Sigmoid colon (tissue), 6 donors: ENCODE measurements at regions not wholly inside any gene's neighbourhood (a gene's known extent, or its start where the extent isn't known, plus 50 kb on each side); places are given as distances from the start of the nearest gene placed in this dataset.

Source experiments
- DNase-seq: peaks from one replicate; pipeline ENCODE4 v3.0.0-alpha.2; 2019
- H3K27ac ChIP-seq, 4 donors: fragments of 200-600 bp; sonication (generic); one replicate each; pipeline ENCODE4 v1.5.1; 2016 to 2019; ENCODE audit warnings: mild to moderate bottlenecking in 1 of 4
- H3K27me3 ChIP-seq, 3 donors: fragments of 200-600 bp; sonication (generic); one replicate each; pipeline ENCODE4 v1.5.1; 2019; ENCODE audit warnings: mild to moderate bottlenecking in 1 of 3
- H3K36me3 ChIP-seq, 4 donors: fragments of 200-600 bp; sonication (generic); one replicate each; pipeline ENCODE4 v1.5.1; 2016 to 2019
- H3K4me1 ChIP-seq, 4 donors: fragments of 200-600 bp; sonication (generic); one replicate each; pipeline ENCODE4 v1.5.1; 2017 to 2019
- H3K4me3 ChIP-seq, 4 donors: fragments of 200-600 bp; sonication (generic); one replicate each; pipeline ENCODE4 v1.5.1; 2017 to 2019; ENCODE audit warnings: mild to moderate bottlenecking in 2 of 4, moderate library complexity in 1 of 4
- H3K9me3 ChIP-seq, 4 donors: fragments of 200-600 bp in 3 of 4; sonication (generic) in 3 of 4; one replicate each; pipeline versions ENCODE4 v1.5.1 to v1.6.1; 2013 to 2019
- EP300 ChIP-seq, 4 donors: sonication (generic); formaldehyde crosslinking; IDR thresholded peaks; one replicate each; pipeline ENCODE4 v1.6.1; 2017; ENCODE audit warnings: antibody characterized with exemption in 4 of 4
- POLR2A ChIP-seq, 2 donors: fragments of 450-650 bp; IDR thresholded peaks; one replicate each; pipeline ENCODE4 v1.6.1; 2016; ENCODE audit warnings: antibody characterized with exemption in 2 of 2, mild to moderate bottlenecking in 2 of 2, moderate library complexity in 2 of 2
- POLR2AphosphoS5 ChIP-seq, 4 donors: sonication (generic); formaldehyde crosslinking; IDR thresholded peaks; one replicate each; pipeline ENCODE4 v1.6.1; 2017; ENCODE audit warnings: antibody characterized with exemption in 4 of 4
- WGBS, 2 donors: extraction: QIAGEN DNeasy Blood & Tissue Kit; methylation state at CpG; one replicate each; pipeline ENCODE4 v1.1.7; 2013; 5-methylcytosine and 5-hydroxymethylcytosine counted together
- intact Hi-C: fragments of 100-400 bp; cut with DNase I; formaldehyde crosslinking; loops from one replicate; pipeline ENCODE4 v1.15.1; 2023
- TF ChIP-seq, protein P1 (sequence below), 4 experiments: fragments of 450-650 bp in 3 of 4; fragments of 200-600 bp in 1 of 4; IDR thresholded peaks; one replicate each; pipeline ENCODE4 v1.5.1; 2016 to 2019; ENCODE audit warnings: antibody characterized with exemption in 4 of 4, mild to moderate bottlenecking in 3 of 4, moderate library complexity in 2 of 4
- donor health status: healthy with polysubstance abuse.
- donor health status: healthy.

DNA sequence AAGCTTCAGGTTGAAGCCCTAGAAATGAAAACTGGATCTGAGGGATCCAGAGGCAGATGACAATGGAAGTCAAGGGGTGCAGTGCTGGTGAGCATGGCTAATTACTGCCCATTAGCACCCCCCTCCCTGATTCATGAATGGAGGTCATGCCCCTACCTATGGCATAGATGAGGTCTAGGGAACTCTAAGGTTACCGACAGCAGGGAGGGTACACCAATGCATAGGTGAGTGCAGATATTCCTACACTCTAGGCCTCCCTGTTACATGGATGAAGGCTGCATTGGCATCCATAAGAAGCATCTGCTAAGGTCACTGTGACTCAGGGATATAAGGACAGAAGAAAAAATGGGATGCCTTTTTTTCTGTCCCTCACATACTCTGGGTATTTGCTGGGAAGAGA is 147.3 kb downstream of the CCDC59 start:
- peaks cover 0 to 9% (median 2%) of the 10 kb centered on the region in 4 donors for H3K9me3 ChIP-seq
- 90 to 97% methylated on average over 1 of the region's 1 CpG for WGBS, 2 donors
- H3K36me3 ChIP-seq = no peaks in the 10 kb centered on the region
- H3K27ac ChIP-seq = no peak overlapping the region
- no peaks in the 10 kb centered on the region for H3K4me1 ChIP-seq
- TF ChIP-seq POLR2A (IDR thresholded peaks at IDR 0.05) (no peak), POLR2AphosphoS5 (IDR thresholded peaks at IDR 0.05) (no peak), EP300 (IDR thresholded peaks at IDR 0.05) (no peak)
- TF ChIP-seq, protein P1, sequence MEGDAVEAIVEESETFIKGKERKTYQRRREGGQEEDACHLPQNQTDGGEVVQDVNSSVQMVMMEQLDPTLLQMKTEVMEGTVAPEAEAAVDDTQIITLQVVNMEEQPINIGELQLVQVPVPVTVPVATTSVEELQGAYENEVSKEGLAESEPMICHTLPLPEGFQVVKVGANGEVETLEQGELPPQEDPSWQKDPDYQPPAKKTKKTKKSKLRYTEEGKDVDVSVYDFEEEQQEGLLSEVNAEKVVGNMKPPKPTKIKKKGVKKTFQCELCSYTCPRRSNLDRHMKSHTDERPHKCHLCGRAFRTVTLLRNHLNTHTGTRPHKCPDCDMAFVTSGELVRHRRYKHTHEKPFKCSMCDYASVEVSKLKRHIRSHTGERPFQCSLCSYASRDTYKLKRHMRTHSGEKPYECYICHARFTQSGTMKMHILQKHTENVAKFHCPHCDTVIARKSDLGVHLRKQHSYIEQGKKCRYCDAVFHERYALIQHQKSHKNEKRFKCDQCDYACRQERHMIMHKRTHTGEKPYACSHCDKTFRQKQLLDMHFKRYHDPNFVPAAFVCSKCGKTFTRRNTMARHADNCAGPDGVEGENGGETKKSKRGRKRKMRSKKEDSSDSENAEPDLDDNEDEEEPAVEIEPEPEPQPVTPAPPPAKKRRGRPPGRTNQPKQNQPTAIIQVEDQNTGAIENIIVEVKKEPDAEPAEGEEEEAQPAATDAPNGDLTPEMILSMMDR (IDR thresholded peaks at IDR 0.05) = no peak
- no peaks in the 10 kb centered on the region for H3K27me3 ChIP-seq
- intact Hi-C loops = no loop called here
- no peak for DNase-seq
- no peak overlapping the region for H3K4me3 ChIP-seq

DNA sequence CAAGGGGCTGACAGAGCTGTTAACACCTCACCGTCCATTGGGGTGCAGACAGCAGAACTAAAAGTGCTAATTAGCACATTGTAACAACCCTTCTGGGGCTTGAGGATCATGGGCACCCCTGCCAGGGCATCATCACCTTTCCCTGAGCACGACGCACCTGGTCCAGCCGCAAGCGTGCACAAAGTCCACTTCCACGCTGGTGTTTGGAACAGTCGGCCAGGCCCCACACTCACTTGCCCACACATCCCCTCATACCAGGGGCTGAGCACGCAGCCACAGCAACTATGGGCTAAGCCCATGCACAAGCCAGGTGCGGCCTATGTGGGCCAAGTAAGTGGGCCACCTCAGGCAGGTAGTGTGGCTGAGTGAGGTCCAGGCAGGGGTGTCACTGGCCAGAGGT is 148.7 kb downstream of the CCDC59 start:
- intact Hi-C loops = no loop called here
- WGBS, 2 donors = 93 to 95% methylated on average over 9 of the region's 9 CpGs
- DNase-seq = no peak
- Histone ChIP-seq H3K36me3 (no peaks in the 10 kb centered on the region), H3K9me3 (peaks cover 0 to 11% (median 2%) of the 10 kb centered on the region in 4 donors), H3K27me3 (no peaks in the 10 kb centered on the region), H3K4me1 (no peaks in the 10 kb centered on the region), H3K4me3 (no peak overlapping the region), H3K27ac (no peak overlapping the region)
- TF ChIP-seq, protein P1 (IDR thresholded peaks at IDR 0.05) = no peak
- TF ChIP-seq POLR2A (IDR thresholded peaks at IDR 0.05) (no peak), EP300 (IDR thresholded peaks at IDR 0.05) (no peak), POLR2AphosphoS5 (IDR thresholded peaks at IDR 0.05) (no peak)

DNA sequence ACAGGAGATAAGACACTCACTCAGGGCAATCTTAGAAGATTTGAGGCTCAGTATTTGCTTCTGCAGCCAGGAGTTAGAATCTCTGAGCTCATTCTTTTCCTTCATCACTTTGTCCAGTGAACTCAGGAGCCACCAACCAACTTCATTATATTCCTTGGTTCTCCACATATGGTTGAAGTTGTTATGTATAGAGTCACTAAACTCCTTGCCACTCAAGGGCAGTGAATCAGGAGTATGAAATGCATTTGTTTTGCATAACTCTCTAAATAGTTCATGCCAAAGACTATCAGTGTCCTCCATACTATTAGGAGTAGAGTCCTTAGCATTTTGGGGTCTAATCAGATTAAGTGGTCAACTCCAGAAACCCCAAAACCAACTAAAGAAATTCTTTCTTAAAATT is 150.6 kb downstream of the CCDC59 start:
- no peak overlapping the region for H3K4me3 ChIP-seq
- no peaks in the 10 kb centered on the region for H3K36me3 ChIP-seq
- DNase-seq = no peak
- intact Hi-C loops = no loop called here
- H3K9me3 ChIP-seq = peaks cover 0 to 16% (median 2%) of the 10 kb centered on the region in 4 donors
- no peaks in the 10 kb centered on the region for H3K4me1 ChIP-seq
- H3K27me3 ChIP-seq = no peaks in the 10 kb centered on the region
- H3K27ac ChIP-seq = no peak overlapping the region
- no peak for TF ChIP-seq POLR2A (IDR thresholded peaks at IDR 0.05)
- TF ChIP-seq EP300 (IDR thresholded peaks at IDR 0.05) = no peak
- no peak for TF ChIP-seq POLR2AphosphoS5 (IDR thresholded peaks at IDR 0.05)

DNA sequence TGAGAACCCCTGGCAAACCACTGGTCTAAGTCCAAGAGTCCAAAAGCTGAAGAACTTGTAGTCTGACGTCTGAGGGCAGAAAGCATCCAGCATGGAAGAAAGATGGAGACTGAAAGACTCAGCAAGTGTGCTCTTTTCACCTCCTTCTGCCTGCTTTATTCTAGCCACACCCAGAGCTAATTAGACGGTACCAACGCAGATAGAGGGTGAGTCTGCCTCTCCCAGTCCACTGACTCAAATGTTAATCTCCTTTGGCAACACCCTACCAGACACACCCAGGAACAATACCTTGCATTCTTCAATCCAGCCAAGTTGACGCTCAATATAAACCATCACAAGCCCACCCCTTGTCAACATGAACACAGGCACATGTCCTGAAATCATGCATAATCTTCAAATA is 155.1 kb downstream of the CCDC59 start:
- H3K27ac ChIP-seq = no peak overlapping the region
- no peaks in the 10 kb centered on the region for H3K4me1 ChIP-seq
- DNase-seq = no peak
- intact Hi-C loops = no loop called here
- no peak overlapping the region for H3K4me3 ChIP-seq
- H3K9me3 ChIP-seq = peaks cover 0 to 7% (median 0%) of the 10 kb centered on the region in 4 donors
- WGBS, 2 donors = 21 to 76% methylated on average over 4 of the region's 4 CpGs
- no peaks in the 10 kb centered on the region for H3K36me3 ChIP-seq
- no peak for TF ChIP-seq EP300 (IDR thresholded peaks at IDR 0.05)
- TF ChIP-seq, protein P1 (IDR thresholded peaks at IDR 0.05) = no peak
- TF ChIP-seq POLR2A (IDR thresholded peaks at IDR 0.05) = no peak
- H3K27me3 ChIP-seq = no peaks in the 10 kb centered on the region

DNA sequence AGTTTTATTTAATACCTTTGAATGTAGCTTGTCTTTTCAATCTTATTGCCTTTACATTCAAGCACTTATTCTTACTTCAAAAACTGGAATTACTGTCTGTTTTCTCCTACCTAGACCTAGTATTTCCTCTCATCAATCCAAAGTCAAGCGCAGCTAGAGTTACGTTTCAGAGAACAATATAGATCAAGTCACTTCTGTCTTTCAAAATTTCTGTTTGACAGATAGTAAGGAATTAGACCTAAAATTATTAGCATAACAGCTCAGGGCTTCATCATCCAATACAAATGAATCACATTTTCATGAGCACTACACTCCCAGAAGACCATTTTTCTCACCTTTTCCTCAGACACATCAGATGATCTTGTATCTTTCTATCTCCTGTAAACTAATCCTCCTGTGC is 170.6 kb downstream of the CCDC59 start:
- Histone ChIP-seq H3K27ac (no peak overlapping the region), H3K27me3 (no peaks in the 10 kb centered on the region), H3K4me3 (no peak overlapping the region), H3K9me3 (no peaks in the 10 kb centered on the region), H3K4me1 (no peaks in the 10 kb centered on the region), H3K36me3 (no peaks in the 10 kb centered on the region)
- intact Hi-C loops = no loop called here
- DNase-seq = no peak
- TF ChIP-seq POLR2AphosphoS5 (IDR thresholded peaks at IDR 0.05) = no peak
- TF ChIP-seq EP300 (IDR thresholded peaks at IDR 0.05) = no peak
- TF ChIP-seq, protein P1 (IDR thresholded peaks at IDR 0.05) = no peak
- TF ChIP-seq POLR2A (IDR thresholded peaks at IDR 0.05) = no peak
- WGBS, 2 donors = 93% methylated on average over 2 of the region's 2 CpGs
